K562 (cell line): ENCODE measurements at regions not wholly inside any gene's neighbourhood (a gene's known extent, or its start where the extent isn't known, plus 50 kb on each side); places are given as distances from the start of the nearest gene placed in this dataset.

Source experiments
- ARHGAP35 ChIP-seq: fragments of 450-650 bp; IDR thresholded peaks from 2 replicates; pipeline ENCODE4 v1.6.1; 2018; ENCODE audit not compliant: partially characterized antibody
- CEBPB ChIP-seq: fragments of 450-650 bp; IDR thresholded peaks from 2 replicates; pipeline ENCODE4 v1.6.1; 2016; ENCODE audit warnings: missing genetic modification characterization, missing compliant biosample characterization
- CEBPG ChIP-seq, 3 experiments: fragments of 200-800 bp in 1 of 3; sonication (Bioruptor generic) in 1 of 3; sonication (generic) in 1 of 3; formaldehyde crosslinking in 1 of 3; IDR thresholded peaks in 2 of 3; conservative IDR thresholded peaks in 1 of 3; 2 replicates each; pipeline versions ENCODE4 v1.6.1 to v1.8.0; 2016 to 2022; ENCODE audit warnings: missing compliant biosample characterization in 2 of 3, missing genetic modification characterization in 2 of 3, mild to moderate bottlenecking in 1 of 3, missing genetic modification reagents in 1 of 3
- CTCF ChIP-seq, 3 experiments: IDR thresholded peaks in 2 of 3; conservative IDR thresholded peaks in 1 of 3; 2 replicates each; pipeline ENCODE4 v1.5.1; 2011 to 2012; ENCODE audit warnings: low read length in 3 of 3, mild to moderate bottlenecking in 3 of 3, control low read depth in 2 of 3, improper control_type of control experiment in 1 of 3, inconsistent platforms in 1 of 3, low read depth in 1 of 3, mixed read lengths in 1 of 3, moderate library complexity in 1 of 3; ENCODE audit not compliant: insufficient read depth in 2 of 3
- ETV1 ChIP-seq: fragments of 450-650 bp; conservative IDR thresholded peaks from 2 replicates; pipeline ENCODE4 v1.6.1; 2016; ENCODE audit warnings: missing genetic modification characterization, control low read depth, low read depth, missing compliant biosample characterization
- FOS ChIP-seq: IDR thresholded peaks from 3 replicates; pipeline ENCODE4 v1.6.1; 2011; ENCODE audit not compliant: insufficient read length; ENCODE audit errors: extremely low read depth
- MCM5 ChIP-seq: fragments of 450-650 bp; IDR thresholded peaks from 2 replicates; pipeline ENCODE4 v1.6.1; 2016; ENCODE audit warnings: low read depth
- MTA2 ChIP-seq: fragments of 450-650 bp; IDR thresholded peaks from 2 replicates; pipeline ENCODE4 v1.6.1; 2016; ENCODE audit warnings: low read depth
- RBM14 ChIP-seq: fragments of 200-400 bp; formaldehyde crosslinking; IDR thresholded peaks from 2 replicates; pipeline ENCODE4 v1.6.1; 2018; ENCODE audit warnings: low read depth, mild to moderate bottlenecking, low read length, moderate library complexity, borderline replicate concordance; ENCODE audit not compliant: insufficient read depth
- RCOR1 ChIP-seq, 2 experiments: IDR thresholded peaks; 2 replicates each; pipeline ENCODE4 v1.6.1; 2012; ENCODE audit warnings: low read depth in 2 of 2, low read length in 2 of 2, borderline replicate concordance in 1 of 2, improper control_type of control experiment in 1 of 2
- REST ChIP-seq, 2 experiments: fragments of 450-650 bp; formaldehyde crosslinking in 1 of 2; IDR thresholded peaks; 2 replicates each; pipeline versions ENCODE4 v1.4.0 to v1.6.1; 2014 to 2020; ENCODE audit warnings: mild to moderate bottlenecking in 2 of 2, borderline replicate concordance in 1 of 2, low read depth in 1 of 2
- TARDBP ChIP-seq: fragments of 450-650 bp; IDR thresholded peaks from 2 replicates; pipeline ENCODE4 v1.6.1; 2016
- THRAP3 ChIP-seq: fragments of 450-650 bp; IDR thresholded peaks from 2 replicates; pipeline ENCODE4 v1.6.1; 2016; ENCODE audit warnings: mild to moderate bottlenecking, inconsistent platforms, borderline replicate concordance
- ZNF165 ChIP-seq: fragments of 250-450 bp; sonication (Bioruptor Pico); IDR thresholded peaks from 2 replicates; pipeline ENCODE4 v1.4.0; 2020; ENCODE audit warnings: borderline replicate concordance
- ZNF217 ChIP-seq: sonication (generic); formaldehyde crosslinking; IDR thresholded peaks from 2 replicates; pipeline ENCODE4 v1.8.0; 2022; ENCODE audit warnings: mild to moderate bottlenecking, missing genetic modification reagents
- ZNF79 ChIP-seq: fragments of 250-450 bp; sonication (Bioruptor Pico); IDR thresholded peaks from 2 replicates; pipeline ENCODE4 v1.4.0; 2020; ENCODE audit warnings: low read depth, mild to moderate bottlenecking, moderate library complexity

- TF ChIP-seq TARDBP, result no peak
- peak; percentile 88 for TF ChIP-seq CEBPB (tag)
- no peak for TF ChIP-seq ARHGAP35
- no peak for TF ChIP-seq RBM14
- TF ChIP-seq ZNF217 (CRISPR knock-in tag), result no peak
- 0 out of 4 replicates have a peak, but pooled peaks of 1 of the 2 experiments have one; percentile 29 for TF ChIP-seq RCOR1 (IDR thresholded peaks at IDR 0.05; ENCODE audit: borderline replicate concordance in 1 of 2, low read depth in 2 of 2, low read length in 2 of 2)
- no peak for TF ChIP-seq ZNF79 (CRISPR knock-in tag)
- peak; percentile 42; the same call in 1 of the 2 replicates for TF ChIP-seq ETV1 (tag)
- TF ChIP-seq CTCF (IDR thresholded peaks at IDR 0.05 in 2 of 3, conservative IDR thresholded peaks at IDR 0.05 in 1 of 3; ENCODE audit: insufficient read depth in 2 of 3, low read depth in 1 of 3, low read length in 3 of 3), result peak; percentile 56 to 66 (median 56)
- TF ChIP-seq MCM5, result no peak
- TF ChIP-seq REST (IDR thresholded peaks at IDR 0.05; ENCODE audit: borderline replicate concordance), result peak; percentile 34; the same call in 1 of the 2 replicates
- no peak for TF ChIP-seq REST (CRISPR knock-in tag; IDR thresholded peaks at IDR 0.05; ENCODE audit: low read depth)
- 0 out of 2 replicates have a peak, but pooled peaks have one; percentile 23 for TF ChIP-seq CEBPG (CRISPR knock-in tag; IDR thresholded peaks at IDR 0.05)
- peak; percentile 16 to 72; a peak in 2 of 4 replicates for TF ChIP-seq CEBPG (tag; conservative IDR thresholded peaks at IDR 0.05 in 1 of 2, IDR thresholded peaks at IDR 0.05 in 1 of 2)
- no peak for TF ChIP-seq THRAP3
- no peak for TF ChIP-seq FOS
- no peak for TF ChIP-seq ZNF165 (CRISPR knock-in tag)
- TF ChIP-seq MTA2, result no peak
Observed at GRCh38 chr3:153291059-153291685, 129.1 kb downstream of the RAP2B start (continued).
